Natural killer cell (primary cell): ENCODE measurements at regions not wholly inside any gene's neighbourhood (a gene's known extent, or its start where the extent isn't known, plus 50 kb on each side); places are given as distances from the start of the nearest gene placed in this dataset.

ENCODE experiments used
- ATAC-seq, 3 donors: fragments of 150-1000 bp in 2 of 3; fragments of 200-7000 bp in 1 of 3; cut with Tn5 transposase; 1 replicate in 1 of 3; 2 replicates in 2 of 3; pipeline ENCODE4 v1.10.0; 2021; ENCODE audit warnings: mild to moderate bottlenecking in 2 of 3, moderate library complexity in 2 of 3
- DNase-seq, 2 donors: peaks; one replicate each; pipeline versions ENCODE4 v3.0.0 to v3.0.0-alpha.2; 2013 to 2021; ENCODE audit warnings: mixed read lengths in 1 of 2
- H3K27ac ChIP-seq: one replicate; pipeline ENCODE4 v1.5.1; 2013; ENCODE audit warnings: mild to moderate bottlenecking, low read length
- H3K27me3 ChIP-seq: one replicate; pipeline ENCODE4 v1.6.1; 2013; ENCODE audit warnings: low read length; ENCODE audit not compliant: control insufficient read depth, insufficient read depth
- H3K36me3 ChIP-seq: one replicate; pipeline ENCODE4 v1.6.1; 2013; ENCODE audit warnings: low read length; ENCODE audit not compliant: control insufficient read depth, insufficient read depth
- H3K4me1 ChIP-seq: one replicate; pipeline ENCODE4 v1.6.1; 2013; ENCODE audit warnings: low read length; ENCODE audit not compliant: control insufficient read depth, insufficient read depth
- H3K4me3 ChIP-seq: one replicate; pipeline ENCODE4 v1.5.1; 2013; ENCODE audit warnings: low read length
- H3K9me3 ChIP-seq: one replicate; pipeline ENCODE4 v1.6.1; 2013; ENCODE audit warnings: low read length; ENCODE audit not compliant: control insufficient read depth, insufficient read depth
- H3K27ac Mint-ChIP-seq, 2 donors: one replicate each; pipeline ENCODE4 v1.8.0; 2022; ENCODE audit warnings: mild to moderate bottlenecking in 2 of 2, mixed read lengths in 2 of 2, moderate library complexity in 1 of 2
- H3K27me3 Mint-ChIP-seq, 2 donors: one replicate each; pipeline ENCODE4 v1.8.0; 2022; ENCODE audit warnings: low read depth in 2 of 2, mixed read lengths in 2 of 2
- H3K36me3 Mint-ChIP-seq: one replicate; pipeline ENCODE4 v1.8.0; 2022; ENCODE audit warnings: mixed read lengths
- H3K4me1 Mint-ChIP-seq, 2 donors: one replicate each; pipeline ENCODE4 v1.8.0; 2022; ENCODE audit warnings: mixed read lengths in 2 of 2
- H3K4me3 Mint-ChIP-seq: one replicate; pipeline ENCODE4 v1.8.0; 2022; ENCODE audit warnings: mild to moderate bottlenecking, moderate library complexity, mixed read lengths
- H3K9me3 Mint-ChIP-seq, 2 donors: one replicate each; pipeline ENCODE4 v1.8.0; 2022; ENCODE audit warnings: mixed read lengths in 2 of 2
- WGBS: methylation state at CpG from one replicate; pipeline ENCODE4 v1.1.7; 2013; ENCODE audit warnings: missing lambda C conversion rate; ENCODE audit not compliant: insufficient coverage; 5-methylcytosine and 5-hydroxymethylcytosine counted together
- intact Hi-C: fragments of 100-400 bp; cut with micrococcal nuclease; formaldehyde crosslinking; loops from one replicate; pipeline ENCODE4 v1.14.2; 2022
- TF ChIP-seq, protein P1 (sequence below): fragments of 200-600 bp; IDR thresholded peaks from one replicate; pipeline ENCODE4 v1.8.0; 2022; ENCODE audit warnings: antibody characterized with exemption

DNA sequence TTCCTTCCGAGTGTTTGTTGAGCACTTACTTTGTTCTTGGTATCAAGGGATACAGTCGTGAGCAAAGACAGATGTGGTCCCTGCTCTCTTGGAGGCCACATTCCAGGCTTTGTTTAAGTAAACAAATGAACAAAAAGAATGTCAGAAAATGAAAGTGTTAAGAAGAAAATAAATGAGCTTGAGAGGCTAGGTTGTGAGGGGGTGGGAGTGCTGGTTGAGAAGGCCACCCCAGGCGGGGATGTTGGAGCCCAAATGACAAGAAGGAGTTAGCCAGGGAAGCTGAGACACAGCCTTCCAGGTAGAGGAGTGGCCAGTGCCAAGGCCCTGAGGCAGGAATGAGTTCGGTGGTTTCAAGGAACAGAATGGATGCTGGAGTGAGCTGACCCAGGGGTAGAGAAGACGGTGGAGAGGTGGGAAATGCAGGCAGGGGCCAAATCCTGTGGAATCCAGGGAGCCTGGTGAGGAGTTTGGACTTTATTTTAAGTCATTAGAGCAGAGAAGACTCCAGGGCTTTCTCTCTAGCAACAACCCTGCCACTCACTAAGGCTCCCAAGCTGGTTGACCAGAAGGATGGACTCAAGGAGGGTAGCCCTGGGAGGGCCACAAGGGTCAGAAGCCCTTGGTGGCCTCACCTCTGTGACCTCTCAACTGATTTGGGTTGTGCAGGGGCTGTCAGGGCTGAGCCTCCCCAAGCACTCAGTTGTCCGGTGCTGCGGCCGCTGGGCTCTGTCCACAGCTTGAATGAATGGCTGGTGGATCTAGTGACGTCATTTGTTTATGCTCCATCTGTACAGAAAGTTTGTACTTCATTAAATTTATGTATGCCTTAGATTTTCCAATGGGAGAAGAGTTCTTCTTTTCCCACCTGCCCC is 66.0 kb upstream of the STX16 start:
- Histone ChIP-seq H3K4me3 (no peak overlapping the region), H3K27me3 (no peaks in the 10 kb centered on the region), H3K36me3 (no peaks in the 10 kb centered on the region), H3K9me3 (no peaks in the 10 kb centered on the region), H3K4me1 (no peaks in the 10 kb centered on the region), H3K27ac (no peak overlapping the region)
- WGBS, result 68% methylated on average over 9 of the region's 9 CpGs
- intact Hi-C loops, result no loop called here
- no peak overlapping the region for H3K27ac Mint-ChIP-seq
- ATAC-seq (no peak), DNase-seq (no peak)
- TF ChIP-seq, protein P1, sequence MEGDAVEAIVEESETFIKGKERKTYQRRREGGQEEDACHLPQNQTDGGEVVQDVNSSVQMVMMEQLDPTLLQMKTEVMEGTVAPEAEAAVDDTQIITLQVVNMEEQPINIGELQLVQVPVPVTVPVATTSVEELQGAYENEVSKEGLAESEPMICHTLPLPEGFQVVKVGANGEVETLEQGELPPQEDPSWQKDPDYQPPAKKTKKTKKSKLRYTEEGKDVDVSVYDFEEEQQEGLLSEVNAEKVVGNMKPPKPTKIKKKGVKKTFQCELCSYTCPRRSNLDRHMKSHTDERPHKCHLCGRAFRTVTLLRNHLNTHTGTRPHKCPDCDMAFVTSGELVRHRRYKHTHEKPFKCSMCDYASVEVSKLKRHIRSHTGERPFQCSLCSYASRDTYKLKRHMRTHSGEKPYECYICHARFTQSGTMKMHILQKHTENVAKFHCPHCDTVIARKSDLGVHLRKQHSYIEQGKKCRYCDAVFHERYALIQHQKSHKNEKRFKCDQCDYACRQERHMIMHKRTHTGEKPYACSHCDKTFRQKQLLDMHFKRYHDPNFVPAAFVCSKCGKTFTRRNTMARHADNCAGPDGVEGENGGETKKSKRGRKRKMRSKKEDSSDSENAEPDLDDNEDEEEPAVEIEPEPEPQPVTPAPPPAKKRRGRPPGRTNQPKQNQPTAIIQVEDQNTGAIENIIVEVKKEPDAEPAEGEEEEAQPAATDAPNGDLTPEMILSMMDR, result no peak
- no peaks in the 10 kb centered on the region for H3K4me1 Mint-ChIP-seq
- H3K9me3 Mint-ChIP-seq, result no peaks in the 10 kb centered on the region
- H3K27me3 Mint-ChIP-seq, result peaks cover 12 to 20% of the 10 kb centered on the region in 2 donors
- no peaks in the 10 kb centered on the region for H3K36me3 Mint-ChIP-seq
- no peak overlapping the region for H3K4me3 Mint-ChIP-seq

DNA sequence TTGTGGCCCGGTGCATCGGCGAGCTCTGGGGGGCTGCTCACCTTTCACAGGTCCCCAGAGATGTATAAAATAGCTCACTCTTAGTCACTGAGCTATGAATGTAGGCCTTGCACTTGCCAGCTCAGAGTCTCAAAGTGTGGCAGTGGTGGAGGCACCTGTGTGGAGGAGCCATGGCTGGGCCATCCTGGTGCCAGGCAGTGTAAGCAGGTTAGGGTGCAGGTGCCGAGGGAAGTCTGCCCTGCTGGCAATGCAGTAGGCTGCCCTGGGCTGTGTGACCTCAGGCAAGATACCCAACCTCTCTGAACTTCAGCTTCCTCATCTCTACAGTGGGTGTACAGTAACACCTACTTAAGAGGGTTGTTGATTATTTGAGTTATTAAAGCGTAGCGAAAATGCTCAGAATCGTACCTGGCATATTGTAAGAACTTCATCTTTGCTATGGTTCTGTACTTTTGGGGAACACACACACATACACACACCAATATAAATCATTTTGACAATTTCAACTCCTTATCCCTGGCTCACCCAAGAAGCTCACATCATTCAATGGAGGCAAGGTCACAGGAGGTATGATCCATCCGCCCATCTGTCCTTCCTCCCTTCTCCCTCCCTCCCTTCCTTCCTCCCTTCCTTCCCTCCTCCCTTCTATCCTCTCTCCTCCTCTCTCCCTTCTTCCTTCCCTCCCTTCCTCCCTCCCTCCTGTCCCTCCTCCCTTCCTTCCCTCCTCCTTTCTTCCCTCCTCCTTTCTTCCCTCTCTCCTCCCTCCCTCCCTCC is 66.8 kb upstream of the STX16 start:
- no peaks in the 10 kb centered on the region for H3K27me3 ChIP-seq
- no peaks in the 10 kb centered on the region for H3K36me3 ChIP-seq
- H3K4me1 ChIP-seq, result no peaks in the 10 kb centered on the region
- H3K9me3 ChIP-seq, result no peaks in the 10 kb centered on the region
- Mint-ChIP-seq H3K9me3 (no peaks in the 10 kb centered on the region), H3K36me3 (no peaks in the 10 kb centered on the region), H3K27me3 (peaks cover 12 to 17% of the 10 kb centered on the region in 2 donors), H3K27ac (no peak overlapping the region), H3K4me3 (no peak overlapping the region), H3K4me1 (no peaks in the 10 kb centered on the region)
- no peak for ATAC-seq
- intact Hi-C loops, result no loop called here
- WGBS, result 86% methylated on average over 6 of the region's 8 CpGs
- DNase-seq, result no peak
- TF ChIP-seq, protein P1, result no peak
- no peak overlapping the region for H3K4me3 ChIP-seq
- no peak overlapping the region for H3K27ac ChIP-seq

DNA sequence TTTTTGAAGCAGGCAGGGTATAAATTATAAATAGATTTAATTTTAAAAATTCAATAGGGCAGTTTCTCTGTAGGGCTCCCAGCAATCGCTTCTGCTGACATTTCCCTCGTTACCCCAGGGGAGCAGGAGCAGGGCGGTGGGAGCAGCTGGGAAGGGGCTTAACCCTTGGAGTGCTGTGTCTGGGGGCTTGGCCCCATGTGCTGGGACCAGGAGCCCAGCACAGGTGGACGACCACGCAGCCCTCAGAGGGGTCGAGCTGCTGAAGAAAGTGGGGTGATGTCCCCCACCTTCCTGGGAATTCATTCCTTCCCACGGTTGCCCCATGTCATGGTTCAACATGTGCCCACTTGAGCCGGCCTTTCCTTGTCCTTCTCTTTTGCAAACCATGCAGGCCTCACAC is 67.5 kb upstream of the STX16 start:
- H3K9me3 ChIP-seq, result no peaks in the 10 kb centered on the region
- H3K27ac ChIP-seq, result no peak overlapping the region
- DNase-seq (no peak), ATAC-seq (no peak)
- no peaks in the 10 kb centered on the region for H3K36me3 ChIP-seq
- no peak overlapping the region for H3K4me3 Mint-ChIP-seq
- intact Hi-C loops, result no loop called here
- no peak overlapping the region for H3K27ac Mint-ChIP-seq
- TF ChIP-seq, protein P1, result no peak
- no peaks in the 10 kb centered on the region for H3K36me3 Mint-ChIP-seq
- H3K4me3 ChIP-seq, result no peak overlapping the region
- WGBS, result 62% methylated on average over 8 of the region's 8 CpGs
- H3K9me3 Mint-ChIP-seq, result no peaks in the 10 kb centered on the region
- H3K27me3 ChIP-seq, result no peaks in the 10 kb centered on the region
- peaks cover 12 to 19% of the 10 kb centered on the region in 2 donors for H3K27me3 Mint-ChIP-seq
- no peaks in the 10 kb centered on the region for H3K4me1 ChIP-seq
- H3K4me1 Mint-ChIP-seq, result no peaks in the 10 kb centered on the region
